Adrenal gland (tissue), 9 donors: ENCODE measurements at regions not wholly inside any gene's neighbourhood (a gene's known extent, or its start where the extent isn't known, plus 50 kb on each side); places are given as distances from the start of the nearest gene placed in this dataset.

Experiments used
- DNase-seq, 7 donors: peaks; one replicate each; pipeline ENCODE4 v3.0.0-alpha.2; 2019 to 2020
- H3K27ac ChIP-seq, 5 donors: fragments of 200-600 bp; sonication (generic) in 4 of 5; 1 replicate in 3 of 5; 2 replicates in 2 of 5; pipeline versions ENCODE4 v1.5.1 to v1.8.0; 2016 to 2020; ENCODE audit warnings: mild to moderate bottlenecking in 1 of 5
- H3K27me3 ChIP-seq: fragments of 200-600 bp; 2 replicates; pipeline ENCODE4 v1.8.0; 2021
- H3K36me3 ChIP-seq, 2 donors: fragments of 200-600 bp; replicated peaks in 1 of 2; 1 replicate in 1 of 2; 2 replicates in 1 of 2; pipeline versions ENCODE4 v1.5.1 to v1.8.0; 2018 to 2022
- H3K4me1 ChIP-seq, 2 donors: fragments of 200-600 bp; replicated peaks in 1 of 2; 1 replicate in 1 of 2; 2 replicates in 1 of 2; pipeline versions ENCODE4 v1.5.1 to v1.8.0; 2018 to 2021
- H3K4me3 ChIP-seq, 4 donors: fragments of 200-600 bp; sonication (generic) in 3 of 4; one replicate each; pipeline ENCODE4 v1.5.1; 2016 to 2018
- H3K9me3 ChIP-seq, 3 donors: fragments of 200-600 bp; sonication (generic) in 1 of 3; replicated peaks in 1 of 3; 1 replicate in 2 of 3; 2 replicates in 1 of 3; pipeline versions ENCODE4 v1.5.1 to v1.8.0; 2016 to 2021
- CTCF ChIP-seq, 6 experiments: fragments of 450-650 bp in 4 of 6; fragments of 200-600 bp in 2 of 6; sonication (generic) in 1 of 6; IDR thresholded peaks; 1 replicate in 5 of 6; 2 replicates in 1 of 6; pipeline versions ENCODE4 v1.5.1 to v1.8.0; 2016 to 2021; ENCODE audit warnings: antibody characterized with exemption in 6 of 6, mild to moderate bottlenecking in 2 of 6, moderate library complexity in 1 of 6
- POLR2A ChIP-seq, 2 donors: fragments of 450-650 bp; IDR thresholded peaks; one replicate each; pipeline ENCODE4 v1.6.1; 2017; ENCODE audit warnings: antibody characterized with exemption in 2 of 2, mild to moderate bottlenecking in 2 of 2, moderate library complexity in 1 of 2
- WGBS, 4 donors: extraction: QIAGEN DNeasy Blood & Tissue Kit in 2 of 4; methylation state at CpG; one replicate each; pipeline versions ENCODE4 v1.1.5 to v1.1.7; 2013 to 2017; 5-methylcytosine and 5-hydroxymethylcytosine counted together
- intact Hi-C, 2 donors: fragments of 100-400 bp; cut with DNase I; formaldehyde crosslinking; loops; one replicate each; pipeline versions ENCODE4 v1.14.1 to v1.15.0; 2022 to 2023
- donor health status: healthy with polysubstance abuse.
- donor health status: Bipolar disorder and iron deficiency.
- donor health status: DM: yes; HTN: yes; CAD: no.
- donor health status: DM: no; HTN: no; CAD: no.
- donor health status: DM: no; HTN: no; CAD: no.

- DNase-seq: peak; percentile 38 to 74 (median 56)
- TF ChIP-seq POLR2A (IDR thresholded peaks at IDR 0.05) (no peak), CTCF (IDR thresholded peaks at IDR 0.05) (peak; percentile 57 to 90 (median 69))
- Histone ChIP-seq H3K27ac (no peak overlapping the region), H3K27me3 (no peaks in the 10 kb centered on the region), H3K4me3 (no peak overlapping the region), H3K4me1 (no peaks in the 10 kb centered on the region), H3K36me3 (no peaks in the 10 kb centered on the region), H3K9me3 (no peaks in the 10 kb centered on the region)
- intact Hi-C loops: no loop called here
- WGBS, 4 donors: 0 to 4% (median 2%) methylated on average over 3 of the region's 3 CpGs
These were observed 105.9 kb upstream of the C21orf91 start for GRCh38 chr21:17925000-17925610.

GRCh38 chr21:17921579-17922530 is 102.7 kb upstream of the C21orf91 start:
- no peak overlapping the region for H3K27ac ChIP-seq
- TF ChIP-seq POLR2A (IDR thresholded peaks at IDR 0.05) (no peak), CTCF (IDR thresholded peaks at IDR 0.05) (no peak)
- 54 to 59% (median 54%) methylated on average over 2 of the region's 2 CpGs for WGBS, 4 donors
- peak in 3 of 7 donors; percentile 26 to 56 (median 26) for DNase-seq
- H3K4me1 ChIP-seq: no peaks in the 10 kb centered on the region
- H3K36me3 ChIP-seq: no peaks in the 10 kb centered on the region
- intact Hi-C loops: no loop called here
- no peaks in the 10 kb centered on the region for H3K9me3 ChIP-seq
- no peak overlapping the region for H3K4me3 ChIP-seq
- no peaks in the 10 kb centered on the region for H3K27me3 ChIP-seq

GRCh38 chr21:17915976-17916375 is 96.8 kb upstream of the C21orf91 start:
- WGBS, 4 donors: 58 to 75% (median 64%) methylated on average over 3 of the region's 3 CpGs
- no peaks in the 10 kb centered on the region for H3K27me3 ChIP-seq

More at GRCh38 chr21:17915976-17916375, 96.8 kb upstream of the C21orf91 start:
- Histone ChIP-seq H3K36me3 (no peaks in the 10 kb centered on the region), H3K27ac (no peak overlapping the region), H3K9me3 (no peaks in the 10 kb centered on the region), H3K4me1 (no peaks in the 10 kb centered on the region), H3K4me3 (no peak overlapping the region)
- intact Hi-C loops: no loop called here
- DNase-seq: no peak
- TF ChIP-seq POLR2A (IDR thresholded peaks at IDR 0.05): no peak
- no peak for TF ChIP-seq CTCF (IDR thresholded peaks at IDR 0.05)
